ENCODE measurements at regions not wholly inside any gene's neighbourhood (a gene's known extent, or its start where the extent isn't known, plus 50 kb on each side); places are given as distances from the start of the nearest gene placed in this dataset.

DNA sequence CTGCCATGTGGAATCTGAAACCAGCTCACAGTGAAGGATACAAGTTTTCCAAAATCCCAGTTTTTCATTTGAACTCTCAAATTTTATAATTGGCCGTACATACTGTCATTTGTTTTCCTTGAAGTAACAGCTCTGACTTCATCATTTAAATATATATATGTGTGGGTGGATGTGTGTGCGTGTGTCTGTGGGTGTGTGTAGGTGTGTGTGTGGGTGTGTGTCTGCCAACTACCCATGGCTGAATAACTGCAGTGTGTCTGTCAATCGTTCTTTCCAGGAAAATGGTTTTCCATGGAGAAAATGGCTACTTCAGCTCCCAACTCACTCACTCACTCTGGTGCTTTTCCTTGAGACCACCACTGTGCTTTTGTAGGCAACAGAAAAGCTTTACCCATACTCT, 169.0 kb downstream of the PLPP3 start:
- ATAC-seq (no peak), DNase-seq (ENCODE audit: low spot score) (no peak)
- H3K27me3 Mint-ChIP-seq (ENCODE audit: low read depth) = no peaks in the 10 kb centered on the region; the same call in 1 of the 2 replicates
- H3K36me3 Mint-ChIP-seq = no peaks in the 10 kb centered on the region
- peaks cover 38% of the 10 kb centered on the region for H3K4me1 Mint-ChIP-seq
- H3K27ac Mint-ChIP-seq = no peak overlapping the region
- H3K9me3 Mint-ChIP-seq = no peaks in the 10 kb centered on the region
- CTCF ChIA-PET = interaction anchor here (0.7 to 1.4 kb wide), 4 partner anchors 25 to 174 kb away, joined by 3 to 6 read pairs (median 4); no protein-coding TSS in a partner anchor
- TF ChIP-seq, protein P1, sequence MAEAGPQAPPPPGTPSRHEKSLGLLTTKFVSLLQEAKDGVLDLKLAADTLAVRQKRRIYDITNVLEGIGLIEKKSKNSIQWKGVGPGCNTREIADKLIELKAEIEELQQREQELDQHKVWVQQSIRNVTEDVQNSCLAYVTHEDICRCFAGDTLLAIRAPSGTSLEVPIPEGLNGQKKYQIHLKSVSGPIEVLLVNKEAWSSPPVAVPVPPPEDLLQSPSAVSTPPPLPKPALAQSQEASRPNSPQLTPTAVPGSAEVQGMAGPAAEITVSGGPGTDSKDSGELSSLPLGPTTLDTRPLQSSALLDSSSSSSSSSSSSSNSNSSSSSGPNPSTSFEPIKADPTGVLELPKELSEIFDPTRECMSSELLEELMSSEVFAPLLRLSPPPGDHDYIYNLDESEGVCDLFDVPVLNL (CRISPR knock-in tag; IDR thresholded peaks at IDR 0.05; ENCODE audit: borderline replicate concordance, low read depth) = no peak
- TF ChIP-seq IRF2 (CRISPR knock-in tag; IDR thresholded peaks at IDR 0.05; ENCODE audit: borderline replicate concordance, low read depth) (no peak), TEAD1 (CRISPR knock-in tag; IDR thresholded peaks at IDR 0.05) (no peak), ZBTB21 (CRISPR knock-in tag; IDR thresholded peaks at IDR 0.05; ENCODE audit: borderline replicate concordance) (no peak), NFYB (CRISPR knock-in tag; conservative IDR thresholded peaks at IDR 0.05; ENCODE audit: low read depth) (no peak), MYBL2 (CRISPR knock-in tag; IDR thresholded peaks at IDR 0.05) (no peak)
- TF ChIP-seq, protein P2, sequence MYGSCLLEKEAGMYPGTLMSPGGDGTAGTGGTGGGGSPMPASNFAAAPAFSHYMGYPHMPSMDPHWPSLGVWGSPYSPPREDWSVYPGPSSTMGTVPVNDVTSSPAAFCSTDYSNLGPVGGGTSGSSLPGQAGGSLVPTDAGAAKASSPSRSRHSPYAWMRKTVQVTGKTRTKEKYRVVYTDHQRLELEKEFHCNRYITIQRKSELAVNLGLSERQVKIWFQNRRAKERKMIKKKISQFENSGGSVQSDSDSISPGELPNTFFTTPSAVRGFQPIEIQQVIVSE (CRISPR knock-in tag; IDR thresholded peaks at IDR 0.05; ENCODE audit: borderline replicate concordance) = no peak
- TF ChIP-seq, protein P3, sequence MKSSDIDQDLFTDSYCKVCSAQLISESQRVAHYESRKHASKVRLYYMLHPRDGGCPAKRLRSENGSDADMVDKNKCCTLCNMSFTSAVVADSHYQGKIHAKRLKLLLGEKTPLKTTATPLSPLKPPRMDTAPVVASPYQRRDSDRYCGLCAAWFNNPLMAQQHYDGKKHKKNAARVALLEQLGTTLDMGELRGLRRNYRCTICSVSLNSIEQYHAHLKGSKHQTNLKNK (CRISPR knock-in tag; IDR thresholded peaks at IDR 0.05) = no peak
- no peak overlapping the region for H3K4me3 Mint-ChIP-seq
- POLR2A ChIA-PET = no interaction called here

DNA sequence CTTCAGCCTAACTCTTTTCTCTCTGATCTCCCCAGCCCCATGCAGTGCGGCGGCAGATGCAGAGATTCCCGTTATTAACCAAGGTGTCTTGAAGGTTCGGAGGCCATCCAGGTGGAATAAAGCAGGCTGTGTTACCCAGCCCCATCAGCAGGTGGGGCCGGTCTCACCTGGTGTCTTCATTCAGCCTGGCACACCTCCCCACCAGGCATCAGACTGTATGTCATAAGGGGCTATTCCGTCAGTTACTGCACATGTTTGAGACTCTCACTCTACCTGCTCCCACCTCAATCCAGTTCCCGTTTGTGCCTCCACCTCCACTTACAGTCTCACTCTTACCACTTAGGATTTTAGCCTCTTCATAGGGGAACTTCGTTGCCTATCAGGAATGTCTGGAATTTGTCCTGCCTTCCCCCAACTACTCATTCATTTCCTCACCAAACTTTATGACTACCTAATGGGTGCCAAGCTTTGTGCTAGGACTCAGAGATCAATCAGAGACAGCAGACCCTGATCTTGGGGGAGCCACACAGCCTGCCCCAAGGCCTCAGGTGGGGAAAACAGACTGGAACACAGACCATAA, 170.2 kb downstream of the PLPP3 start:
- peak; percentile 72 for DNase-seq (ENCODE audit: low spot score)
- Mint-ChIP-seq H3K27me3 (ENCODE audit: low read depth) (no peaks in the 10 kb centered on the region; the same call in 1 of the 2 replicates), H3K36me3 (no peaks in the 10 kb centered on the region), H3K4me1 (peaks cover 29% of the 10 kb centered on the region), H3K27ac (no peak overlapping the region; the same call in 1 of the 2 replicates), H3K9me3 (no peaks in the 10 kb centered on the region), H3K4me3 (no peak overlapping the region)
- TF ChIP-seq, protein P4, sequence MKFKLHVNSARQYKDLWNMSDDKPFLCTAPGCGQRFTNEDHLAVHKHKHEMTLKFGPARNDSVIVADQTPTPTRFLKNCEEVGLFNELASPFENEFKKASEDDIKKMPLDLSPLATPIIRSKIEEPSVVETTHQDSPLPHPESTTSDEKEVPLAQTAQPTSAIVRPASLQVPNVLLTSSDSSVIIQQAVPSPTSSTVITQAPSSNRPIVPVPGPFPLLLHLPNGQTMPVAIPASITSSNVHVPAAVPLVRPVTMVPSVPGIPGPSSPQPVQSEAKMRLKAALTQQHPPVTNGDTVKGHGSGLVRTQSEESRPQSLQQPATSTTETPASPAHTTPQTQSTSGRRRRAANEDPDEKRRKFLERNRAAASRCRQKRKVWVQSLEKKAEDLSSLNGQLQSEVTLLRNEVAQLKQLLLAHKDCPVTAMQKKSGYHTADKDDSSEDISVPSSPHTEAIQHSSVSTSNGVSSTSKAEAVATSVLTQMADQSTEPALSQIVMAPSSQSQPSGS (CRISPR knock-in tag; IDR thresholded peaks at IDR 0.05; ENCODE audit: borderline replicate concordance, low read depth) = no peak
- TF ChIP-seq ZNF219 (CRISPR knock-in tag; IDR thresholded peaks at IDR 0.05; ENCODE audit: borderline replicate concordance) = no peak
- TF ChIP-seq, protein P5, sequence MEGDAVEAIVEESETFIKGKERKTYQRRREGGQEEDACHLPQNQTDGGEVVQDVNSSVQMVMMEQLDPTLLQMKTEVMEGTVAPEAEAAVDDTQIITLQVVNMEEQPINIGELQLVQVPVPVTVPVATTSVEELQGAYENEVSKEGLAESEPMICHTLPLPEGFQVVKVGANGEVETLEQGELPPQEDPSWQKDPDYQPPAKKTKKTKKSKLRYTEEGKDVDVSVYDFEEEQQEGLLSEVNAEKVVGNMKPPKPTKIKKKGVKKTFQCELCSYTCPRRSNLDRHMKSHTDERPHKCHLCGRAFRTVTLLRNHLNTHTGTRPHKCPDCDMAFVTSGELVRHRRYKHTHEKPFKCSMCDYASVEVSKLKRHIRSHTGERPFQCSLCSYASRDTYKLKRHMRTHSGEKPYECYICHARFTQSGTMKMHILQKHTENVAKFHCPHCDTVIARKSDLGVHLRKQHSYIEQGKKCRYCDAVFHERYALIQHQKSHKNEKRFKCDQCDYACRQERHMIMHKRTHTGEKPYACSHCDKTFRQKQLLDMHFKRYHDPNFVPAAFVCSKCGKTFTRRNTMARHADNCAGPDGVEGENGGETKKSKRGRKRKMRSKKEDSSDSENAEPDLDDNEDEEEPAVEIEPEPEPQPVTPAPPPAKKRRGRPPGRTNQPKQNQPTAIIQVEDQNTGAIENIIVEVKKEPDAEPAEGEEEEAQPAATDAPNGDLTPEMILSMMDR (IDR thresholded peaks at IDR 0.05) = peak; percentile 62; the same call in 1 of the 2 replicates
- POLR2A ChIA-PET = no interaction called here
- CTCF ChIA-PET = interaction anchor here (0.8 to 1.7 kb wide), 5 partner anchors 16 to 172 kb away, joined by 3 to 6 read pairs (median 3); no protein-coding TSS in a partner anchor
- peak; percentile 96 for ATAC-seq

DNA sequence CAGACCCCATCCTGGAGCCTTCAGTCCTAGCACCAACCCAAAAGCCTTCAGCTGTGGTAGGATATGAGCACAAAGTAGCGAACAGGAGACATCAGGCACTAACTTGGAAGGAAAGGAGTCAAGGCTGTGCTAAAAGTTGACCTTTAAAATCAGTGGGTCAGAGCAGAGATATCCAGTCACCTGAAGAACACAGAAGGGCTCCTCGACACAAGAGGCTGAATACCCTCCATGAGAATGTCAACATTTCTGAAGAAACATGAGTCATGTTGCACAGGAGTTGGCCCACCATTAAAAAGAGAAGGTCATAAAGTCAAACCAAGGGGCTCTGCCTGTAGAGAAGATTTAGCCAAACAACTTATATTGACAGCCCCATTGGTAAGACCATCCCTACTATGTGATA, 172.5 kb downstream of the PLPP3 start:
- CTCF ChIA-PET = no interaction called here
- Mint-ChIP-seq H3K27me3 (ENCODE audit: low read depth) (no peaks in the 10 kb centered on the region; the same call in 1 of the 2 replicates), H3K36me3 (no peaks in the 10 kb centered on the region), H3K4me3 (no peak overlapping the region), H3K9me3 (no peaks in the 10 kb centered on the region), H3K27ac (no peak overlapping the region), H3K4me1 (peaks cover 14% of the 10 kb centered on the region)
- POLR2A ChIA-PET = no interaction called here
- DNase-seq (ENCODE audit: low spot score) (no peak), ATAC-seq (no peak)
- TF ChIP-seq TEAD1 (CRISPR knock-in tag; IDR thresholded peaks at IDR 0.05) = no peak
- no peak for TF ChIP-seq NFYB (CRISPR knock-in tag; conservative IDR thresholded peaks at IDR 0.05; ENCODE audit: low read depth)
- TF ChIP-seq, protein P6, sequence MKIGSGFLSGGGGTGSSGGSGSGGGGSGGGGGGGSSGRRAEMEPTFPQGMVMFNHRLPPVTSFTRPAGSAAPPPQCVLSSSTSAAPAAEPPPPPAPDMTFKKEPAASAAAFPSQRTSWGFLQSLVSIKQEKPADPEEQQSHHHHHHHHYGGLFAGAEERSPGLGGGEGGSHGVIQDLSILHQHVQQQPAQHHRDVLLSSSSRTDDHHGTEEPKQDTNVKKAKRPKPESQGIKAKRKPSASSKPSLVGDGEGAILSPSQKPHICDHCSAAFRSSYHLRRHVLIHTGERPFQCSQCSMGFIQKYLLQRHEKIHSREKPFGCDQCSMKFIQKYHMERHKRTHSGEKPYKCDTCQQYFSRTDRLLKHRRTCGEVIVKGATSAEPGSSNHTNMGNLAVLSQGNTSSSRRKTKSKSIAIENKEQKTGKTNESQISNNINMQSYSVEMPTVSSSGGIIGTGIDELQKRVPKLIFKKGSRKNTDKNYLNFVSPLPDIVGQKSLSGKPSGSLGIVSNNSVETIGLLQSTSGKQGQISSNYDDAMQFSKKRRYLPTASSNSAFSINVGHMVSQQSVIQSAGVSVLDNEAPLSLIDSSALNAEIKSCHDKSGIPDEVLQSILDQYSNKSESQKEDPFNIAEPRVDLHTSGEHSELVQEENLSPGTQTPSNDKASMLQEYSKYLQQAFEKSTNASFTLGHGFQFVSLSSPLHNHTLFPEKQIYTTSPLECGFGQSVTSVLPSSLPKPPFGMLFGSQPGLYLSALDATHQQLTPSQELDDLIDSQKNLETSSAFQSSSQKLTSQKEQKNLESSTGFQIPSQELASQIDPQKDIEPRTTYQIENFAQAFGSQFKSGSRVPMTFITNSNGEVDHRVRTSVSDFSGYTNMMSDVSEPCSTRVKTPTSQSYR (CRISPR knock-in tag; IDR thresholded peaks at IDR 0.05) = no peak
- no peak for TF ChIP-seq CREB1 (CRISPR knock-in tag; IDR thresholded peaks at IDR 0.05)
- no peak for TF ChIP-seq ZNF416 (CRISPR knock-in tag; IDR thresholded peaks at IDR 0.05)
- TF ChIP-seq, protein P7, sequence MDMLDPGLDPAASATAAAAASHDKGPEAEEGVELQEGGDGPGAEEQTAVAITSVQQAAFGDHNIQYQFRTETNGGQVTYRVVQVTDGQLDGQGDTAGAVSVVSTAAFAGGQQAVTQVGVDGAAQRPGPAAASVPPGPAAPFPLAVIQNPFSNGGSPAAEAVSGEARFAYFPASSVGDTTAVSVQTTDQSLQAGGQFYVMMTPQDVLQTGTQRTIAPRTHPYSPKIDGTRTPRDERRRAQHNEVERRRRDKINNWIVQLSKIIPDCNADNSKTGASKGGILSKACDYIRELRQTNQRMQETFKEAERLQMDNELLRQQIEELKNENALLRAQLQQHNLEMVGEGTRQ (CRISPR knock-in tag; IDR thresholded peaks at IDR 0.05) = no peak
- TF ChIP-seq ZNF423 (CRISPR knock-in tag; IDR thresholded peaks at IDR 0.05) = no peak
- TF ChIP-seq ZBTB21 (CRISPR knock-in tag; IDR thresholded peaks at IDR 0.05; ENCODE audit: borderline replicate concordance) = no peak
- TF ChIP-seq, protein P8, sequence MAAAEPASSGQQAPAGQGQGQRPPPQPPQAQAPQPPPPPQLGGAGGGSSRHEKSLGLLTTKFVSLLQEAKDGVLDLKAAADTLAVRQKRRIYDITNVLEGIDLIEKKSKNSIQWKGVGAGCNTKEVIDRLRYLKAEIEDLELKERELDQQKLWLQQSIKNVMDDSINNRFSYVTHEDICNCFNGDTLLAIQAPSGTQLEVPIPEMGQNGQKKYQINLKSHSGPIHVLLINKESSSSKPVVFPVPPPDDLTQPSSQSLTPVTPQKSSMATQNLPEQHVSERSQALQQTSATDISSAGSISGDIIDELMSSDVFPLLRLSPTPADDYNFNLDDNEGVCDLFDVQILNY (CRISPR knock-in tag; IDR thresholded peaks at IDR 0.05) = no peak
